ENCODE measurements at regions not wholly inside any gene's neighbourhood (a gene's known extent, or its start where the extent isn't known, plus 50 kb on each side); places are given as distances from the start of the nearest gene placed in this dataset.
"Not testable (repeated sequence)": the region's sequence is repeated elsewhere in the genome, so short reads cannot be mapped to it uniquely, and the experiment has no call there.

DNA sequence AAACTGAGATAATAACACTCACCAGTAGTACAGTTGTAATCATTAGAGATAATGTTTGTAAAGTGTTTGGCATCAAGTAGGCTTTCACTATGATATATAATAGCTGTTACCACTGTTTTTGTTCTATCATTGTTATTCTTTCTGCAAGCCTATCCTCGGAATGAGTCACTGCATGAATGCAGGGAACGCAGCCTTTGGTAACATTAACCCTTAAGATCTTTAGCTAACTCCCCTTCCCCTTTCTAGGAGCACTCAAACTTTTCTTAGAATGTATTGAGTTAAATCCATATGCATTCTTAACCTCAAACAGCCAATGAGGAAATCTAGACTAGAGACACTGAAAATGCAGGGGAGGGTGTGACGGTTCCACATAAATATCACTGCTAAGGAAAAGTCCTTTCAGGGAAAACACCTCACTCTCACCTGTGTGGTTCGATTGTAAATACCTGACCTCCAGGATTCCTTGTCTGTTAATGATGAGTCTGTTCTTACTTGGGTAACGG, 467.3 kb downstream of the SETD4 start:
- ATAC-seq (ENCODE audit: low read depth) (no peak), DNase-seq (no peak)
- H3K9me3 Mint-ChIP-seq: no peaks in the 10 kb centered on the region
- H3K4me1 Mint-ChIP-seq: no peaks in the 10 kb centered on the region
- no peak overlapping the region for H3K4me3 Mint-ChIP-seq
- H3K27me3 Mint-ChIP-seq: no peaks in the 10 kb centered on the region
- no peaks in the 10 kb centered on the region for H3K36me3 Mint-ChIP-seq
- POLR2A ChIA-PET: no interaction called here
- H3K27ac Mint-ChIP-seq: no peak overlapping the region

DNA sequence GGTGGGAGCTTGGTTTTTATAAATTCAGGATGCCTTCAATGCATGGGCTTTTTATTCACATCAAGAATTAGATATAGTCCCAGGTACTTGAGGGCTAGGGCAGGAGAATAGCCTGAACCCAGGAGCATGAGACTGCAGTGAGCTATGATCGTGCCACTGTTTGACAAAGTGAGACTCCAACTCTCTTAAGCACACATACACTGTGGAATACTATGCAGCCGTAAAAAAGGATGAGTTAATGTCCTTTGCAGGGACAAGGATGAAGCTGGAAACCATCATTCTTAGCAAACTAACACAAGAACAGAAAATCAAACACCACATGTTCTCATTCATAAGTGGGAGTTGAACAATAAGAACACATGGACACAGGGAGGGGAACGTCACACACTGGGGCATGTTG, 470.0 kb downstream of the SETD4 start:
- H3K27ac Mint-ChIP-seq; H3K9me3 Mint-ChIP-seq; POLR2A ChIA-PET; H3K4me3 Mint-ChIP-seq; DNase-seq; H3K36me3 Mint-ChIP-seq; ATAC-seq (ENCODE audit: low read depth); H3K27me3 Mint-ChIP-seq; H3K4me1 Mint-ChIP-seq: not testable (repeated sequence)

DNA sequence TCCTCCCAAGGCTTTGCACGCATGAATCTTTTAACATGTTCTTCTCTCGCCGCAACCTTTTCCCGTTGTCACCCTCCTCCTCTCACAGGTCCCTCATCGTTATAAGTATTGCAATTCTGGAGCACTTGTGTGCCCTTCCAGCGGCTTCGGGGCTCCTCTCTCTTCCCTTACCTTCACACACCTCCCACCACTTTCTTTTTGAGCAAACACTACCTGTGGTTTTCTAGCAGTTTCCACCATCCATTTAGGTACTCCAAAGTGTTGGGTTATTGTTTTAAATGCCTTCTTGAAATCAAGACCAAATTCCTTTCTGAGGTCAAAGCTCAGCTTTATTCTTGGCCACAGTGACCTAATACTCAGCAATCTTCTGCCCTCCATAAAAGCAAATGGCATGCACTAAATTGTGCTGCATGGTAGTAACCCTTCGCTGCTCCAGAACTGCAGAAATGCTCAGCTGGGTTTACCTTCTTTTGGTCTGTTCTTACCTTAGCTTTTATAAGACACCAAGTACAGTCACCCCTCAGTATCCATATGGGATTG, 472.4 kb downstream of the SETD4 start:
- H3K27ac Mint-ChIP-seq: no peak overlapping the region
- peaks cover 6% of the 10 kb centered on the region for H3K27me3 Mint-ChIP-seq
- no peaks in the 10 kb centered on the region for H3K36me3 Mint-ChIP-seq
- H3K9me3 Mint-ChIP-seq: no peaks in the 10 kb centered on the region
- DNase-seq (no peak), ATAC-seq (ENCODE audit: low read depth) (no peak)
- POLR2A ChIA-PET: no interaction called here
- H3K4me3 Mint-ChIP-seq: no peak overlapping the region
- H3K4me1 Mint-ChIP-seq: no peaks in the 10 kb centered on the region

DNA sequence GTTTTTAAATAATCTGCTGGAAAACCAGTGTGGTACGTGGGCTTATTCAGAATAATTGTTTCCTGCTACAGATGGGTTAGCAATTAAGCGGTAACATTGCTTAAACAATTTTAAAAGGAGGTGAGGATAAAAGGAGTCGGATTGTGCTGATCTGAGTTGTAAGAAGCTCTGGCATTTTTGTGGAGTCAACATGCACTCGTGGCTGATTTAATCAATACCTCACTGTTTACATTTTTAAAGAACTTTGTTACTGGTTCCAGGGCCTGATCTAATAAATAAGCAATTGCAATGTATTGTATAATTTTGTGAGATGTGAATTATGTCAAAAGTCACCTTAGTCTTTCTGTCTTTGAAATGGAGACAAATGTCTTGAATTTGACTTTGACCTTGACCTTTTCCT, 474.0 kb downstream of the SETD4 start:
- H3K36me3 Mint-ChIP-seq: no peaks in the 10 kb centered on the region
- H3K27me3 Mint-ChIP-seq: peaks cover 6% of the 10 kb centered on the region

DNA sequence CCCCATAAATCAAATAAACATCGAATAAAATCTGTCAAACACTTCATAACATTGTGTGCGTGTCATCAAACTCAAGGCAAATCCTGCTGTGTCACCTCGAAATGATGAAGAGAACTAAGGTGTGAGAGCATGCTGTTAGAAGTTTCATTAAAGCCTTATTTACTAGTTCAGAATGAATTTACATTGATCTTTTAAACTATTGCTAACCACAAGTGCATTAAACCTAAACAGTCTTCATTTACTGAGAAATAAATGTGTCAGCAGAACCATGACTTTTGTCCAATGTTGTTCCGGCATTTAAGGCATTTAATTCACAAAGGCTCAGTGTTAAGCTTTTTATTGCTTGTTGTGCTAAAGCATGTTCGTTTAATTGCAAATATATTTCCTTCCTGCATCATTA, 474.4 kb downstream of the SETD4 start:
- Mint-ChIP-seq H3K36me3 (no peaks in the 10 kb centered on the region), H3K4me1 (no peaks in the 10 kb centered on the region), H3K27me3 (peaks cover 6% of the 10 kb centered on the region), H3K4me3 (no peak overlapping the region), H3K9me3 (no peaks in the 10 kb centered on the region), H3K27ac (no peak overlapping the region)
- ATAC-seq (ENCODE audit: low read depth): no peak
- DNase-seq: no peak
- POLR2A ChIA-PET: no interaction called here

More for the DNA sequence above, 474.0 kb downstream of the SETD4 start:
- POLR2A ChIA-PET: no interaction called here
- Mint-ChIP-seq H3K4me3 (no peak overlapping the region), H3K4me1 (no peaks in the 10 kb centered on the region), H3K27ac (no peak overlapping the region), H3K9me3 (no peaks in the 10 kb centered on the region)
- no peak for ATAC-seq (ENCODE audit: low read depth)
- no peak for DNase-seq

DNA sequence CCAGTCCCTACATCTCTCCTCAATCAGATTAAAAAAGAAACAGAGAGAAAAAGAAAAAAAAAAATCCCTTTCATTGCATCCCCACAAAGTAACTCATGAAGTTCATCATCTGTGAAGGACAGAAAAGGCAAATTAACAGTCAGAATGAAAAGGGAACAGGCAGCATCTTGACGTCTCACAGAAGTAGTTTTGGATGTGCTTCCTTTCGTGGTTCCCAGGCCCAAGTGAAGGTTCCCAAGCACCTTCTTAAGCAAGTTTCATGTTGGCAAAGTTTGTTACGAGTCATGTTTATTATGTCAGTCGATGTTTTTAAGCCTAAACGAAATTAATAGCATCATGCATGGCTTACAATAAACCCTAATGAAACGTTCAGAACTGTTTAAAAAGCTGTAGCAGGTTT, 475.2 kb downstream of the SETD4 start:
- no peaks in the 10 kb centered on the region for H3K36me3 Mint-ChIP-seq
- POLR2A ChIA-PET: no interaction called here
- no peak overlapping the region for H3K27ac Mint-ChIP-seq
- DNase-seq (no peak), ATAC-seq (ENCODE audit: low read depth) (no peak)
- H3K9me3 Mint-ChIP-seq: no peaks in the 10 kb centered on the region
- no peaks in the 10 kb centered on the region for H3K4me1 Mint-ChIP-seq
- H3K4me3 Mint-ChIP-seq: no peak overlapping the region
- peaks cover 6% of the 10 kb centered on the region for H3K27me3 Mint-ChIP-seq

DNA sequence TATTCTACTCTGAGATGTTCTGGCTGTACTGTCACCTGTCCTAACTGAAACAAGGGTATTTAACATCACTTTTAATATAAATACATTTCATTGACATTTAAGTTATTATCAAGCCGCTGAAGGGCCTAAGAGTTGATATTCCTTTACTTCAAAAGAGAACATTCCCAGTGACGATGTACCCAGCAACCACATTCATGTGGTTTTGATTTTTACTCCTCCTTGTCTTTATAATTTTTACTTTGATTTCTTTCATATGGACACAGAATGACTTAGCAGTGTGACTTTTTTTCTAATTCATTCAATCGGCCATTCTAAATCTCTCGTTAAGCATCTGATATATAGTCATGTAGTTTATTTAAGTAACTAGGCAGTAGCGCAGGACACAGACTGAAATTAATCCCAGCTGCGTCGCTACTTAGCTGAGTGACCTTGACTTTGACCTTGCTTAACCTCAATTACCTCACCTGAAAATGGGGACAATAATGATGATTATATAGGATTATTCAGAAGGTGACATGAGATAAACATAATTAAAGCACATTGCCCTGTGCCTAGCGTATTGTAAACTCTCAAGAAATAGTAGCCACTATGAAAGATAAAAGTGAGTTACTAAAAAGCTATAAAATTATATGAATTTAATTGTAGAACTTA, 476.6 kb downstream of the SETD4 start:
- DNase-seq: no peak
- POLR2A ChIA-PET: no interaction called here
- Mint-ChIP-seq H3K27ac (no peak overlapping the region), H3K4me3 (no peak overlapping the region), H3K27me3 (peaks cover 7% of the 10 kb centered on the region), H3K36me3 (no peaks in the 10 kb centered on the region), H3K4me1 (no peaks in the 10 kb centered on the region), H3K9me3 (no peaks in the 10 kb centered on the region)
- ATAC-seq (ENCODE audit: low read depth): no peak

DNA sequence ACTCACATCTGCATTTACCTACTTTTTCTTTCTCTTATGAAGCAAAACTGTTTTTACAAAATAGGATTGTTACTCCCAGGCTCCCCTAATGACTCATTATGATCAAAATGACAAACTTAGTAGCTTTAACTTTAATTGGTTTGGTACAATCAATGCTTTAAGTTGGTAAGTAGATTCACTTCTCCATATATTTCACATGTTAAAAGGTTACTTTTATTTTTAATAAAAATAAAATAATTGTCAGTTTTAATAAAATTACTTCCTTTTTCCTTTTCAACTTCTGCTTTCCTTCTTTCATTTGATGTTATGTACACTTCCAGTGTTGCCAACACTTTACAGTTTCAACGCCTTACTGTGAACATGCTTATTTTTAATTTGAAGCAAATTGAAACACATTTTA, 477.6 kb downstream of the SETD4 start:
- POLR2A ChIA-PET: no interaction called here
- peaks cover under 1% of the 10 kb centered on the region for H3K4me1 Mint-ChIP-seq

DNA sequence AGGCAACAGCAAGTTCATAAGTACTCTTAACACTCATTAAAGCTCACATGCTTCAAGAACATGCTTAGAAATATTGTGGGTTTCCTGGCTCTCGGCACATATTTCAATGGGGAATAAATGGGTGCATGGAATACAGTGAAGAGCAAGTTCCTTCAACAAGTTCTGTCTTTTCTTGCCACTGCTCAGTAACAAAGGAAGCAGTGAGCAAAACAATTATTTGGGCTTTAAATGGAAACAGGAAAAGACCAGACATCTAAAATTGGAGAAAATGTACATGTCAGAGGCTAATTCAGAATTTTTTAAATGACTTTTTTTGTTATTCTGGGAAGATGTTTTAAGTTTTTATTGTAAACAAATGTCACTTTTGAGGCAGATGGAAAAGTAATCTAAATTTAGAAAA, 478.7 kb downstream of the SETD4 start:
- DNase-seq: no peak
- Mint-ChIP-seq H3K27me3 (peaks cover 9% of the 10 kb centered on the region), H3K9me3 (no peaks in the 10 kb centered on the region), H3K4me3 (no peak overlapping the region), H3K27ac (no peak overlapping the region), H3K36me3 (no peaks in the 10 kb centered on the region), H3K4me1 (peaks cover 1% of the 10 kb centered on the region)
- ATAC-seq (ENCODE audit: low read depth): no peak
- POLR2A ChIA-PET: no interaction called here

More for the DNA sequence above, 477.6 kb downstream of the SETD4 start:
- Mint-ChIP-seq H3K9me3 (no peaks in the 10 kb centered on the region), H3K4me3 (no peak overlapping the region), H3K27ac (no peak overlapping the region), H3K36me3 (no peaks in the 10 kb centered on the region), H3K27me3 (peaks cover 8% of the 10 kb centered on the region)
- ATAC-seq (ENCODE audit: low read depth): no peak
- no peak for DNase-seq

DNA sequence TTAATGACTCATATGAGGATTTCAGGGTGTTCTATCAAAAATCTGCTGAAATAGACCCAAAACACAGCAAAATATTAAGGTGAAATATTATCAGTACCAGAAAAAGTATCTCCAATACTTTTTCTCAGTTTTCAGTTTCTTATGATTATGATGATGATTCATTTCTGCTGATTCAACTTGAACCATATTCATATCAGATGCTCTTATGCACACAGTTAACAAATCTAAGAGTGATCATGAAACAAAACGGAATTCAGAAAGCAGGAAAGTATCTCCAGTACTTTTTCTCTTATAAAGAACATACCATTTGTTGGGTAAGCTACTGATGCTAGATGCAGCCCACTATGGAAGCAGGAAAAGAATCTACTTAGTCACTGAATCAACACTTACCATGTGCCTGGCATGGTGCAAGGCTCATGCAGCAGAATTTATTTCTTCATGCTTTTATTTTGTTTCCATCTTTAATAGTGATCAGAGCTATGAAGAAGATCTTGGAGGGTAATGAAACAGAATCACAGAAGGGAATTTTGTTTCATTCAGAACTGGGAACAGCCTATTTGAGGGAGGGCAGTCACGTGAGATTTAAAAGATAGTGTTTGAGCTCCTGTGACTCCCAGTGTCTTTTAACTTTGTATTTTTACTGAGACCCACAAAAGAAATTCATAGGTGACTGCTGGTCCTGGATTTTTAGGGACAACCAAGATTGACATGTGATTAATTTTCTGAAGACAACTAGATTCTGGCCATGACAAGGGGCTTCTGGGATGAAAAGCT, 480.6 kb downstream of the SETD4 start:
- POLR2A ChIA-PET: no interaction called here
- no peak for ATAC-seq (ENCODE audit: low read depth)

DNA sequence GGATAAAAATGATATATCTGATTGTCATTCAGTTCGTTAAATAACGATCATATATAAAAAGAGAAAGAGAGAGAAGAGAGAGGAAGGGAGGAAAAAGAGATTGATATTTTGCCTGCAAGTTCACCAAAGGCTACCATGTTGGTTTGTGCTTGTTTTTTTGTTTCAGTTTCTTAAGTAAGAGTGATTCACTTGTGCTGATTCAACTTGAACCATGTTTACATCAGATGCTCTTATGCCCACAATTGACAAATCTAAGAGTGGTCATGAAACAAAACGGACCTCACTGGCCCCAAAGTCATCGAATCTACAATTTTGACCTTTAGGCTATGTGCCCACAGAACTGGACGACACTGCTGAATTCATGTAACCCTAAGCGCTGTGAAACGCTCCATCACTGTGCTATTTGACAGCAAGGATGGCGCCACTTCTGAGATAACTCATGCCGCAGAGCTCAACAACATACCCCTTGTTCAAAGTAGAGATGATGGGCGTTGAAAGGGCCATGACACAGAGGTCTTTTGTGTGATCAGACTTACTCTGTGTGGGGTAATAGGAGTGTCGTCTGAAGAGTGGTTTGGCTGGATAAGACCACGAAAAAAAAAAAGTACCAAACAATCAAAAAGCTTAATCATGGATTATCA, 481.4 kb downstream of the SETD4 start:
- Mint-ChIP-seq H3K36me3 (no peaks in the 10 kb centered on the region), H3K4me1 (peaks cover 1% of the 10 kb centered on the region), H3K9me3 (no peaks in the 10 kb centered on the region), H3K27me3 (peaks cover 6% of the 10 kb centered on the region), H3K4me3 (no peak overlapping the region), H3K27ac (no peak overlapping the region)
- DNase-seq (no peak), ATAC-seq (ENCODE audit: low read depth) (no peak)
- POLR2A ChIA-PET: no interaction called here

More for the DNA sequence above, 480.6 kb downstream of the SETD4 start:
- H3K4me3 Mint-ChIP-seq: no peak overlapping the region
- DNase-seq: no peak
- H3K27ac Mint-ChIP-seq: no peak overlapping the region
- H3K27me3 Mint-ChIP-seq: peaks cover 9% of the 10 kb centered on the region
- H3K9me3 Mint-ChIP-seq: no peaks in the 10 kb centered on the region
- no peaks in the 10 kb centered on the region for H3K36me3 Mint-ChIP-seq
- peaks cover 1% of the 10 kb centered on the region for H3K4me1 Mint-ChIP-seq

DNA sequence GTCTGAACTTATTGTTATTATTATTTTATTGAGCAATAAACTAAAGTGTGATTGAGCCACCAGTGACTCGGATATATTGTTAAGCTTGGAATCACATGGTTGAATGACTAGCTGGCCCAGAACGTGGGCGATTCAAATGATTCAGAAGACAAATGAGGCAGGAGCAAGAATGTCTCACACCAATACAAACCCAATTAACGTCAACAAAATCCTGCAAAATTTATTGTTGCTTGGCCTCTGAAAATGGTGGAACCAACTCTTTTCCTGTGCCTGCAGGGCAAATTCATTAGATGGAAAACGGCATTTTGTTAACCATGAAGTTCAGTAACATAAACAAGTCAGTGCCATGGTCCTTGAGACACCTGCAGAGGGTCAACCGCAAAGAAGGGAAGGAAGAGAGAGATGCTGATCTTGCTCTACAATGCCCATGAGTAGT, 482.0 kb downstream of the SETD4 start:
- POLR2A ChIA-PET: no interaction called here
- Mint-ChIP-seq H3K36me3 (no peaks in the 10 kb centered on the region), H3K4me1 (peaks cover 1% of the 10 kb centered on the region), H3K27me3 (peaks cover 4% of the 10 kb centered on the region), H3K9me3 (no peaks in the 10 kb centered on the region), H3K27ac (no peak overlapping the region), H3K4me3 (no peak overlapping the region)
- DNase-seq (no peak), ATAC-seq (ENCODE audit: low read depth) (no peak)

DNA sequence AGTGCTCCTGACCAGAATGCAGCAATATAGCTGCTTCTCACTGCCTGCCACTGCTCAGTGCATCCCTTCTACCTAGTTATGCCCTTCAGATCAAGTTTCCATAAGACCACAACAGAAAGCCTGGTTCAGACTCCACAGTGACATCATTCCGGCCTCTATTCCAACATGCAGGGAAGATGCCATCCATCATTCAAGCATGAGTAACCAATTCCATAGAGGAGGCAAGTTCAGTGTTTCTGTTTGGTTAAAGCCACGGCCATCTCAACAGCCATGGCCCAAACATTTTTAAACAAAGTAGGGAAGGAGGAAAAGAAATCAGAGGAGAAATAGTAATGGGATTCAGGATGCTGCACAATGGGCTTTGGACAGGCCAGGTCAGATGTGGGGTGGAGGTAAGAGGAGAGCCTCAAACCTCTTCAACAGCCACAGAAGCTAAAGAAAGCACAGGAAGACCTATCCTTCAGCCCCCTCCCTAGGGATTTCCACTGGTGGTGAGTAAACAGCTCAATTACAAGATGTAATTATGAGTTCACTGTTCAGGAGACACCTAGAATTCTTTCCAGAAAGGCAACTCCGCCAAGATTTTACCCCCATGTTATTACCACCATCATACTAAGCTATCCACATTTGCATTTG, 484.9 kb downstream of the SETD4 start:
- no peak for ATAC-seq (ENCODE audit: low read depth)

More for the DNA sequence above, 484.9 kb downstream of the SETD4 start:
- H3K27me3 Mint-ChIP-seq: peaks cover 4% of the 10 kb centered on the region
- no peaks in the 10 kb centered on the region for H3K9me3 Mint-ChIP-seq
- peak overlapping the region; percentile 54 for H3K27ac Mint-ChIP-seq
- POLR2A ChIA-PET: no interaction called here
- no peaks in the 10 kb centered on the region for H3K36me3 Mint-ChIP-seq
- H3K4me1 Mint-ChIP-seq: peaks cover 1% of the 10 kb centered on the region
- DNase-seq: no peak
- no peak overlapping the region for H3K4me3 Mint-ChIP-seq
